ENCODE measurements at regions not wholly inside any gene's neighbourhood (a gene's known extent, or its start where the extent isn't known, plus 50 kb on each side); places are given as distances from the start of the nearest gene placed in this dataset.
A peak's percentile ranks its signal among the peaks of the same experiment; 100 is the strongest.

- in situ Hi-C loops (cut with HindIII; ENCODE audit: low pct_ligation_motif_present, low sequenced_read_pairs), result no loop called here
- peak overlapping the region; percentile 7 for H3K27ac ChIP-seq
- TF ChIP-seq CTCF (IDR thresholded peaks at IDR 0.05; ENCODE audit: low read depth, low read length, missing control alignments), result no peak
- H3K36me3 ChIP-seq (replicated peaks), result no peaks in the 10 kb centered on the region
- no peaks in the 10 kb centered on the region for H3K27me3 ChIP-seq (replicated peaks)
- peak; percentile 62 for DNase-seq
- H3K4me3 ChIP-seq (ENCODE audit: low read depth, low read length), result no peak overlapping the region
Observed at GRCh38 chr11:104700609-104701008, 197.7 kb downstream of the CASP12 start.

- DNase-seq, result no peak
- Histone ChIP-seq H3K36me3 (replicated peaks) (no peaks in the 10 kb centered on the region), H3K27me3 (replicated peaks) (no peaks in the 10 kb centered on the region), H3K27ac (no peak overlapping the region), H3K4me3 (ENCODE audit: low read depth, low read length) (no peak overlapping the region)
- in situ Hi-C loops (cut with HindIII; ENCODE audit: low pct_ligation_motif_present, low sequenced_read_pairs), result no loop called here
- no peak for TF ChIP-seq CTCF (IDR thresholded peaks at IDR 0.05; ENCODE audit: low read depth, low read length, missing control alignments)
Observed at GRCh38 chr11:104699981-104700380, 198.3 kb downstream of the CASP12 start.

- no peak for TF ChIP-seq CTCF (IDR thresholded peaks at IDR 0.05; ENCODE audit: low read depth, low read length, missing control alignments)
- no peak for DNase-seq
- in situ Hi-C loops (cut with HindIII; ENCODE audit: low pct_ligation_motif_present, low sequenced_read_pairs), result no loop called here
- H3K36me3 ChIP-seq (replicated peaks), result no peaks in the 10 kb centered on the region
- H3K4me3 ChIP-seq (ENCODE audit: low read depth, low read length), result no peak overlapping the region
- no peaks in the 10 kb centered on the region for H3K27me3 ChIP-seq (replicated peaks)
- no peak overlapping the region for H3K27ac ChIP-seq
Observed at GRCh38 chr11:104695065-104695463, 203.2 kb downstream of the CASP12 start.

GRCh38 chr11:104694259-104695064 is 203.8 kb downstream of the CASP12 start:
- DNase-seq, result peak; percentile 54
- Histone ChIP-seq H3K27me3 (replicated peaks) (no peaks in the 10 kb centered on the region), H3K27ac (no peak overlapping the region), H3K36me3 (replicated peaks) (no peaks in the 10 kb centered on the region), H3K4me3 (ENCODE audit: low read depth, low read length) (no peak overlapping the region)
- in situ Hi-C loops (cut with HindIII; ENCODE audit: low pct_ligation_motif_present, low sequenced_read_pairs), result no loop called here
- no peak for TF ChIP-seq CTCF (IDR thresholded peaks at IDR 0.05; ENCODE audit: low read depth, low read length, missing control alignments)

- H3K27me3 ChIP-seq (replicated peaks), result no peaks in the 10 kb centered on the region
- no peak for TF ChIP-seq CTCF (IDR thresholded peaks at IDR 0.05; ENCODE audit: low read depth, low read length, missing control alignments)
- DNase-seq, result no peak
- H3K36me3 ChIP-seq (replicated peaks), result no peaks in the 10 kb centered on the region
- no peak overlapping the region for H3K27ac ChIP-seq
- in situ Hi-C loops (cut with HindIII; ENCODE audit: low pct_ligation_motif_present, low sequenced_read_pairs), result no loop called here
- no peak overlapping the region for H3K4me3 ChIP-seq (ENCODE audit: low read depth, low read length)
Observed at GRCh38 chr11:104692751-104693150, 205.5 kb downstream of the CASP12 start.

GRCh38 chr11:104691129-104691528 is 207.1 kb downstream of the CASP12 start:
- H3K27me3 ChIP-seq (replicated peaks), result no peaks in the 10 kb centered on the region
- in situ Hi-C loops (cut with HindIII; ENCODE audit: low pct_ligation_motif_present, low sequenced_read_pairs), result no loop called here
- H3K27ac ChIP-seq, result no peak overlapping the region
- TF ChIP-seq CTCF (IDR thresholded peaks at IDR 0.05; ENCODE audit: low read depth, low read length, missing control alignments), result no peak
- H3K36me3 ChIP-seq (replicated peaks), result no peaks in the 10 kb centered on the region
- no peak overlapping the region for H3K4me3 ChIP-seq (ENCODE audit: low read depth, low read length)
- no peak for DNase-seq
